NCI-H1417 (cell line): ENCODE measurements at regions not wholly inside any gene's neighbourhood (a gene's known extent, or its start where the extent isn't known, plus 50 kb on each side); places are given as distances from the start of the nearest gene placed in this dataset.
A peak's percentile ranks its signal among the peaks of the same experiment; 100 is the strongest.
"Not testable (repeated sequence)": the region's sequence is repeated elsewhere in the genome, so short reads cannot be mapped to it uniquely, and the experiment has no call there.

Source experiments
- DNase-seq, 3 experiments: peaks; one replicate each; lab custom pipeline; 2025; lab: John Stamatoyannopoulos, UW

DNA sequence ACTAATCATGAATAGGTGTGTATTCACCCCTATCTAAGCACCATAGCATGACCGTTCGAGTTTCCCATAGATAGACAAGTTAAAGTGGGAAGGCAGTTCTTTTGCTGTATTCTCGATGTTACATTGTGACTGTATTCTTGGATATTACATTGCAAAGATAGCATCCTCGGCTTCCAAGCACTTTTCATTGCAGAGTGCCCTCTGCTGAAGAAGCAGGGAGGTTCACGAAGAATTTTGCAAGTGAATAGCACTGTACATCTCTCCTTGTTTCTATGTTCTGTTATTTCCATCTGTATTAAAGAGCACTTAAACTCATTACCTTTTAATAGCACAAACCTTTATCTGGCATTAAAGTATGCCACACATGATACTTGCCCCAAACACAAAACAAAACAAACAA, 426.7 kb upstream of the ARX start:
- peak in 2 of 3 experiments; percentile 13 to 64 for DNase-seq

GRCh38 chrX:25433307-25433706, 417.5 kb upstream of the ARX start:
- no peak for DNase-seq

DNA sequence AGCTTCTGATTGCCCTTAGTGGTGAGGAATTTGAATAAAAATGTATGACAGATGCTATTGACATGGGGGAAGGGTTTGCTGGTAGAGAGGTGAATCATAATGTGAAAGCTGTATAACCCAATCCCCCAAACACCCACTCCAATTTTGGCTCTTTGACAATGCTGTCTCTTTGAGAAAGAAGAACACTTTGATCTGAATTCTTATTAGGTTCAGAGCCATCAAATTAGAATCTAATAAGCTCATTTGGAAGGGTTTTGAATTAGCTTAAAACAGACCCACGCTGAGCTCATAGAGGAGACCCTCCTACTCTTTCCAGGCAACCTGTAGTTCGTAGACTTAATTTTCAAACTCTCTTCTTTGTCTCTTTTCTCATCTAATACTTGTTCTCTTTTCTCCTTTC, 416.6 kb upstream of the ARX start:
- no peak for DNase-seq

DNA sequence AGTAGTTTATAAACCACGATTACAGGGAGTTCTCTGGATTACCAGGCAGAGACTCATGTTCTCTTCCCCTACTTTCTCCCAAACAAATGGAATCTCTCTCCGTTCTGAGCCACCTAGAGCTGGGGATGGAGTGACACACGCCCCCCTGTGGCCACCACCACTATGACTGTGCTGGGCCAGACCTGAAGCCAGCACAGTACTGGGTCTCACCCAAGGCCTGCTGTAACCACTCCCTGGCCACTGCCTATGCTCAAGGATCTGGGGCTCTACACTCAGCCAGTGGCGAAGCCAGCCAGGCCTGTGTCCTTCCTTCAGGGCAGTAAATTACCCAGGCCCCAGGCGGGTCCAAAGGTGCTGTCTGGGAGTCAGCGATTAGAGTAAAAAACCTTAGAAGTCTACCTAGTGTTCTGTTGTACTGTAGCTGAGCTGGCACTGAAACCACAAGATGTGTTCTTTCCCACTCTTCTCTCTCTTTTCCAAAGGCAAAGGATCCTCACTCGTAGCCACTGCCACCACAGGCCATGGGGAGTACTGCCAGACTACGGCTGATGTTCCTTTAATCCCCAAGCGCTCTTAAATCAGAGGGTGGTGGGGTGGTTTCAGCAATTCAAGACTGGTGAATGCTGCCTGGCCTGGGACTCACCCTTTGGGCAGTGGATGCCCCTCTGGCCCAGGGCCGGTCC, 412.2 kb upstream of the ARX start:
- DNase-seq, result no peak

GRCh38 chrX:25404163-25404562, 388.4 kb upstream of the ARX start:
- not testable (repeated sequence) for DNase-seq

DNA sequence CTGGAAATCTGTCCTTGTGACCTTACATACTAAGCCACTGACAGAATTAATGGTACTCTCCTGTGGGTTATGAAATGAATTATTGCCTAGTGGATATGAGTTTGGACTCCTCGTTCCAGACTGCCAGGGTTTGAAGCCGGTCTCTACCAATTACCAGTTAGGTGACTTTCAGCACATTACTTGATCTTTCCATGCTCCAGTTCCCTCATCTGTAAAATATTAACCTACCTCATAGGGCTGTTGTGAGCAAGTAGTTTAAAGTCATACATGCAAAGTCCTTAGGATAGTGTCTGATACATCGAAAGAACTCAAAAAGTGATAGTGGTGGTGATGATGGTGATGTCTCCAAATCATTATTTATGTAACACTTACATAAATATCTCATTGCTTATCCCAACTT, 373.5 kb upstream of the ARX start:
- DNase-seq, result no peak

DNA sequence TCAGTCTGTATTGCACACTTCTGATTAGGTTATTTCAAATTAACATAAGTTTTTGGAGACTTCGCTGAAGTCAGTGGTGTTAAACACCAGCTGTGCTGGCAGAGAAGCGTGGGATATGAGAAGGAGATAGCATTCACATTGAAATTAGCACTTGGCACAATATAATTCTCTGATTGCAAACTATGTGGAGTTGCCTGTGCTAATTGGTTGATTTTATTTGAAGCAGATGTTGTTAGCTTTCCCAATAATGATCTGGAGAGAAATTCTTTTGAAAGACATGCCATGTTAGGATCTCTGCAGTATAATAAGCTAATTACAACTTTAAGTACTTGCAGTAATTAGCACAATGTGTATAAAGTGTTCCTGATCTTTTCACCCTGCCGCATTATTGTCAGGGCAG, 367.4 kb upstream of the ARX start:
- DNase-seq, result peak in 1 of 3 experiments; percentile 52

DNA sequence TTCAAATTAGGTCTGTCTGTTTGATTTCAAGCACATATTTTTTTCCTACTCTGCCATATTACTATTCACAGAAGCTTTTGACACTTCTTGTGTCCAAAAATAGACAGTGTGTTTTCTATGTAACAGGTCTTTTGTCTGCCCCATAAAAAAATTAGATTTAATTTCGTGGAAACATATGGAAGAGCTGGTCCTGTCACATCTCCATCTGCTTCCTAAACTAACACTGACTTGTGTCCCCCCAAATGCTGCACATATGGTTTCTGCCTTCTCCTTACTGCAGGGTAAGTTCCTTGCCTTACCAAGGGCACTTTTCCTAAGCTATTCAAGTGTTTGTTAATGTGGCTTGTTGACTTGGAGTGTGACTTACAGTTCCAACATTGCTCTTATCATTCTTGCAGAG, 340.7 kb upstream of the ARX start:
- DNase-seq, result no peak

DNA sequence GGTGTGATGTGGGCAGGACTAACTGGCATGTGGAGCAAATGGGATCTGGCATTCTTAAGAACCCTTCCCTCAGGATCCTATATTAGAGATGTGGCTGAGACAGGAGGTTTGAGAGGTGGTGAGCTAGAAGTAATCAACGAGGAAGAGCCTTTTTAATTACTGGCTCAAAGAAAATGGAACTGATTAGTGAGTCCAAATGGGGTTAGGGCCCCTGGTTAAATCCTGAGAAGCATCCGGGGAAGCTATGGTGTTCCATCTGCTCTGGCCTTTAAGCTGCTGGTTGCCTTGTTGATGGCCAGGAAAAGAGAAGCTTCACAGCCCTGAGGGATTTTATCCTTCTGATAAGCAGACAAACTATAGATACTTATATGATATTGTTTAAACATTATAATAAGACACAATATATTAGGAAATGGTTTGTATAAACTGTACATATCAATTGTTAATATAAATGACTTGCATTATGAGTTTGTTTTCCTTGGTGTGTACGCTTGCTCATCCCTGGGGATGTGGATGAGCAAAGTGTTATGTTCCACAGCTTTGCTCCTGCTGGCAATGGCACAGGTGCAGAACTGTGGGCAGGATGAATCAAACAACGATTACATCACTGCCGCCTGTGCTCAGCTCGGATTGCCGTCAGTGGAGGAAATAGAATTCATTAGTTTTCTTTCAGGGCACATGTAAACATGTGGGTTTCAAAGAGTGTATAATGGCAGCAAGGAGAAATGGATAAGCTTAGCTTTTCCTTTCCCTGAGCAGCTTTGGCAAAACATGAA, 328.6 kb upstream of the ARX start:
- DNase-seq, result peak in 2 of 3 experiments; percentile 46 to 72

DNA sequence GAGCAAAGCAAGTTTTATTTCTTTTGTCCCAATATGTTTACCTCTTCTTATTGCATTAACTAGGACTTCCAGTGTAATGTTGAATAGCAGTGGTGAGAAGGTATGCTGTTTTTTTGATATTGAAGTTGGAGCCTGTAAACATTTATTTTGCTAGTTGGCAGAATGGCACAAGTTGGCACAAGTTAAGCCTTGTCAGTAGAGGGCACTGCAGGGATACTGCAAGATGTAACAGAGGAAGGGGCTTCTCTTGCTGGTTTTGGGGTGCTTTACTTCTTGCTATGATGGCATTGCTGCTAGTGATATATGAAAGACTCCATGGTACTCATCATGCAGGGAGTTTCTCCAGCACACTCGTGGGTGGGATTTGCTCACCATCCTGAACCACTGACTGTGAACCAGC, 327.3 kb upstream of the ARX start:
- peak in 1 of 3 experiments; percentile 29 for DNase-seq

- DNase-seq, result no peak
Measured at GRCh38 chrX:25337841-25338240, 322.1 kb upstream of the ARX start.

- no peak for DNase-seq
Measured at GRCh38 chrX:25300994-25301393, 285.2 kb upstream of the ARX start.

DNA sequence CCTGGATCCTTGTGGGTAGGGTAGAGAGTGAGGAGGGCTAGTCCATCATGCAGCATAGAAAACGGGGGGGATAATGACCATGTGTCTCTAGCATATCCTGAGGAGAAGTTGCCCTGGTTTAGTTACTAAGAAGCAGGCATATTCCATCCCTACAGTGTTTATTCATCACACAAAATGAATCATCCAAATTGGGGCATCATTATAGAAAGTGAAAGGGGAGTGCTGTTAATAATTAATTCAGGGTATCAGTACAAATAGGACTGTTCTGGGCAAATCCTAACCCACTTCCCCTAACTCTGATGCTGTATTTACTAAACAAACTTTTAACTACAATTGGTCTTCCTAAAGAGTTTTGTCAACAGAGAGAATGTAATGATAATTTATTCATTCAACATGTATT, 281.1 kb upstream of the ARX start:
- no peak for DNase-seq

- DNase-seq, result no peak
Measured at GRCh38 chrX:25295466-25295865, 279.7 kb upstream of the ARX start.

GRCh38 chrX:25290132-25290531, 274.4 kb upstream of the ARX start:
- DNase-seq, result peak in 1 of 3 experiments; percentile 71

DNA sequence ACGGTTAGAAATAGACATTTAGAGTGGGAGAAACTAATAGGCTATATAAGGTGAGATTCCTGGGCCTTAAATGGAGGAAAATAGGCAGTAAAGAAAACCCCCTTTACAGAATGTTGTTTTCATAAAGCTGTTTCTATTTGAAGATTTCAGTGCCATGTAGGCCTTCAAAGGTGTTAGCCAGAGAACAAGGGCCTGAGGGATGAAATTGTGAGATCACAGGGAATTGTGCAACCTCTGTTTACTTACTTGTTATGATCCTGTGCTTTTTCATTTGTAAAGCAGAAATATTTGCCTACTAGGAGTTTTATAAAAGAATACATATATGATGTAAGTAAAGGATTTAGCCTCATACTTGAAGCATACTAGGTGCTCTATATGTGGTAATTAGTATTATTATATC, 272.9 kb upstream of the ARX start:
- peak in 1 of 3 experiments; percentile 22 for DNase-seq

DNA sequence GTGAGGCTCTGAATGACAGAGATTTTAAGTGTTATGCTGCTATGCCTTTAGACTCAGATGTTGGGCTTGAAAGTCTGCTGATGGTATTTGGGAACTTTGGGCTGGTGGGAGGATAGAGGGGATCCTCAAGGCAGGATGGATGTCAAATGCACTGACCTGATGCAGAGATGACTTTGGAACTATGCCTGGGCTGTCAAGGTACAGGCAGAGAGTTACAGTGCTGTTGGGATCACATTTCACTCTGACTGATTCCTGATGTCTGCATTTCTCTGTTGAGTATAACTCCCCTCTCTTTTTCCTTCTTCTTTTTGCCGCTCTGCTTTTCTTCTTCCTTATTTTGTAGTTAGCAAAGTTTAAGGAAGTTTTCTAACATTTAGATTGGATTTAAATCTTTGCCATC, 271.8 kb upstream of the ARX start:
- DNase-seq, result no peak

DNA sequence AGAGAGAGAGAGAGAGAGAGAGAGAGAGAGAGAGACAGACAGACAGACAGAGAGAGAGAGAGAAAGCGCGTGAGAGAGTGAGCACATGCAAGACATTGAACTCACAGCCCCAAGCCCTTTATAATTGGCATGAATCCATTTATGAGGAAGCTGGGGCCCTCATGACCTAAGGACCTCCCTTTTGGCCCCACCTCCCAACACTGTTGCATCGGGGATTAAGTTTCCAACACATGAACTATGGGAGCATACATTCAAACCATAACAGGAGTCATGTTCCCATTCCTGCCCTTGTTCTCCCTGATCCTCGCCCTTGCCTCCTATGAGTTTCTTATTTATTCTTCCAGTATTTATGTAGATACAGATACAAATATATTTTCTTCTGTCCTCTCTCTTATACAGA, 269.8 kb upstream of the ARX start:
- DNase-seq, result no peak

DNA sequence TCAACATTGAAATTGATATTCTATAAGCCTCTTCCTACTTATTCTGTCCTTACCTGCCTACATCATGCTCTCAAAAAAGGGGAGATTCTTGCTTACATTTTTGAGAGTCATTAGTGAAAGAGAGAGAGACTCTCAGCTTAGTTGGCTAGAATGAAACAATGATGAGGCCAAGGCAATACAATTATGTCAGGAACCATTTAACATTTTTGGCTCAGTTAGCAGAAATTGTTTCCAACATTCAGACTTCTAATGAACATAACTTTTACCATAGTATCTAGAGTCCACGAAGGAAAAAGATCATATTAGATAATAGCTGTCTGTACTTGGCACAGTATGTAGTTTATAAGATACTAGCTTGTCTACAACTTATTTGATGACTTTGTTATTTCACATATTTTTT, 263.7 kb upstream of the ARX start:
- DNase-seq, result no peak

GRCh38 chrX:25278341-25278740, 262.6 kb upstream of the ARX start:
- no peak for DNase-seq

DNA sequence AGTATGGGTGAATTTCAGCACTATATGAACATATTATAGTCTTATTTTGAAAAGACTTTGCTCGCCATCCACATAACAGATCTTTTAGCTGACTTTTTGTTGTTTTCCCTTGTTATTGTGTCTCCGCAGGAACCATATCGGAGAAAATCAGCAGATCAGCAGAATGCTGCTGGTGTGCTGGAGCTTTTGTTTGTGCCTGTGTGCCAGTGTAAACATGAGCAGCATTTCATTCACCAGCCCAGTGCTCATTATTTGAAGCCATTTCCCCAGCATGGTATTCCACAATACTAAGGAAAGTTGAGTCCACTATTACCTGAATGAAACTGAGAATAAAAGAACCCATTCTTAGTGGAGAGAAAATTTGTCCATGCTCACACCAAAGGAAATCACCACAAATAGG, 261.8 kb upstream of the ARX start:
- peak in 1 of 3 experiments; percentile 41 for DNase-seq

GRCh38 chrX:25275159-25275558, 259.4 kb upstream of the ARX start:
- DNase-seq, result peak in 1 of 3 experiments; percentile 44

- DNase-seq, result no peak
Measured at GRCh38 chrX:25241461-25241860, 225.7 kb upstream of the ARX start.

DNA sequence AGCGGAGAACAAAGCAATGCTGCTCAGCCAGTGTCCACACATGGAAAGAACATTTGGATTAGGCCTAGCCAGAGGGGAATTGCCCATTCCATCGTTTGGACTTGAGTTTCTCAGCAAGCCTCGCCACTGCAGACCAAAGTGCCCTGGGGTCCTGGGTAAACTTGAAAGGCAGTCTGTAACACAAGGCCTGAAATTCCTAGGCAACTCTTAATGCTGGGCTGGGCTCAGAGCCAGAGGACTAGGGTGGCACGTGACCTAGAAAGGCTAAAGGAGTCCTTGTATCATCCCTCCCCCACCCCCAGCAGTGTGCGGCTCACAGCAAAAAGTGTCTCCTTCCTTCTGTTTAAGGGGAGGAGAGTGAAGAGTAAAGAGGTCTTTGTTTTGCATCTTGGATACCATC, 210.4 kb upstream of the ARX start:
- no peak for DNase-seq
